HCT116 (cell line): ENCODE measurements at regions not wholly inside any gene's neighbourhood (a gene's known extent, or its start where the extent isn't known, plus 50 kb on each side); places are given as distances from the start of the nearest gene placed in this dataset.

Source experiments
- CEBPB ChIP-seq: IDR thresholded peaks from 2 replicates; pipeline ENCODE4 v1.6.1; 2012; ENCODE audit warnings: low read depth
- EZH2phosphoT487 ChIP-seq: fragments of 200-600 bp; IDR thresholded peaks from 2 replicates; pipeline ENCODE4 v1.6.1; 2018; ENCODE audit warnings: antibody characterized with exemption, borderline replicate concordance
- FOSL1 ChIP-seq: IDR thresholded peaks from 2 replicates; pipeline ENCODE4 v1.6.1; 2012; ENCODE audit warnings: low read depth
- JUND ChIP-seq: IDR thresholded peaks from 2 replicates; pipeline ENCODE4 v1.6.1; 2012
- POLR2A ChIP-seq: IDR thresholded peaks from 2 replicates; pipeline ENCODE4 v1.7.0; 2011; ENCODE audit warnings: borderline replicate concordance; ENCODE audit not compliant: insufficient read depth, insufficient read length; ENCODE audit errors: extremely low read depth
- POLR2AphosphoS5 ChIP-seq: IDR thresholded peaks from 2 replicates; pipeline ENCODE4 v1.6.1; 2011; ENCODE audit warnings: mild to moderate bottlenecking, low read depth, low read length, moderate library complexity
- TCF7L2 ChIP-seq: IDR thresholded peaks from 2 replicates; pipeline ENCODE4 v1.7.0; 2011; ENCODE audit warnings: borderline replicate concordance, inconsistent platforms; ENCODE audit not compliant: insufficient read depth, insufficient read length; ENCODE audit errors: extremely low read depth
- YY1 ChIP-seq: IDR thresholded peaks from 2 replicates; pipeline ENCODE4 v1.6.1; 2011; ENCODE audit warnings: low read length, low read depth, moderate library complexity, mild to moderate bottlenecking; ENCODE audit not compliant: insufficient replicate concordance; ENCODE audit errors: extremely low read depth
- ZFX ChIP-seq: fragments of 450-650 bp; IDR thresholded peaks from 2 replicates; pipeline ENCODE4 v1.6.1; 2017
- TF ChIP-seq, protein P1 (sequence below): IDR thresholded peaks from 2 replicates; pipeline ENCODE4 v1.6.1; 2012; ENCODE audit warnings: low read depth
- TF ChIP-seq, protein P2 (sequence below), 3 experiments: fragments of 200-600 bp in 1 of 3; sonication (generic) in 1 of 3; IDR thresholded peaks in 2 of 3; conservative IDR thresholded peaks in 1 of 3; 2 replicates each; pipeline ENCODE4 v1.5.1; 2012 to 2017; ENCODE audit warnings: low read depth in 2 of 3, low read length in 2 of 3, antibody characterized with exemption in 1 of 3, borderline replicate concordance in 1 of 3, control low read depth in 1 of 3, mild to moderate bottlenecking in 1 of 3, mixed read lengths in 1 of 3, mixed run types in 1 of 3, moderate library complexity in 1 of 3; ENCODE audit not compliant: insufficient read depth in 1 of 3
- TF ChIP-seq, protein P3 (sequence below): IDR thresholded peaks from 2 replicates; pipeline ENCODE4 v1.6.1; 2012

DNA sequence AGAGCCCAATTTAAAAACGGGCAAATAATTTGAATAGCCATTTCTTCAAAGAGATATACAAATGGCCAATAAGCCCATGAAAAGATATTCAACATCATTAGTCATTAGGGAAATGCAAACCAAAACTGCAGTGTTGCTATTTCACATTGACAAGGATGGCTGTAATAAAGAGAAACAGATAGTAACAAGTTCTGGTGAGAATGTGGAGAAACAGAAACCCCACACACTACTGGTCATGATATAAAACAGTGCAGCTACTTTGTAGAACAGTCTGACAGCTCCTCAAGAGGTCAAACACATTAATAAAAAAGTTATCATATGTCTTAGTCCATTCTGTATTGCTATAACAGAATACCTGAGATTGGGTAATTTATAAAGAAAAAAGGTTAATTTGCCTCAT, 237.0 kb upstream of the GRAMD2B start:
- TF ChIP-seq, protein P1, sequence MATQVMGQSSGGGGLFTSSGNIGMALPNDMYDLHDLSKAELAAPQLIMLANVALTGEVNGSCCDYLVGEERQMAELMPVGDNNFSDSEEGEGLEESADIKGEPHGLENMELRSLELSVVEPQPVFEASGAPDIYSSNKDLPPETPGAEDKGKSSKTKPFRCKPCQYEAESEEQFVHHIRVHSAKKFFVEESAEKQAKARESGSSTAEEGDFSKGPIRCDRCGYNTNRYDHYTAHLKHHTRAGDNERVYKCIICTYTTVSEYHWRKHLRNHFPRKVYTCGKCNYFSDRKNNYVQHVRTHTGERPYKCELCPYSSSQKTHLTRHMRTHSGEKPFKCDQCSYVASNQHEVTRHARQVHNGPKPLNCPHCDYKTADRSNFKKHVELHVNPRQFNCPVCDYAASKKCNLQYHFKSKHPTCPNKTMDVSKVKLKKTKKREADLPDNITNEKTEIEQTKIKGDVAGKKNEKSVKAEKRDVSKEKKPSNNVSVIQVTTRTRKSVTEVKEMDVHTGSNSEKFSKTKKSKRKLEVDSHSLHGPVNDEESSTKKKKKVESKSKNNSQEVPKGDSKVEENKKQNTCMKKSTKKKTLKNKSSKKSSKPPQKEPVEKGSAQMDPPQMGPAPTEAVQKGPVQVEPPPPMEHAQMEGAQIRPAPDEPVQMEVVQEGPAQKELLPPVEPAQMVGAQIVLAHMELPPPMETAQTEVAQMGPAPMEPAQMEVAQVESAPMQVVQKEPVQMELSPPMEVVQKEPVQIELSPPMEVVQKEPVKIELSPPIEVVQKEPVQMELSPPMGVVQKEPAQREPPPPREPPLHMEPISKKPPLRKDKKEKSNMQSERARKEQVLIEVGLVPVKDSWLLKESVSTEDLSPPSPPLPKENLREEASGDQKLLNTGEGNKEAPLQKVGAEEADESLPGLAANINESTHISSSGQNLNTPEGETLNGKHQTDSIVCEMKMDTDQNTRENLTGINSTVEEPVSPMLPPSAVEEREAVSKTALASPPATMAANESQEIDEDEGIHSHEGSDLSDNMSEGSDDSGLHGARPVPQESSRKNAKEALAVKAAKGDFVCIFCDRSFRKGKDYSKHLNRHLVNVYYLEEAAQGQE, result no peak
- TF ChIP-seq, protein P2, sequence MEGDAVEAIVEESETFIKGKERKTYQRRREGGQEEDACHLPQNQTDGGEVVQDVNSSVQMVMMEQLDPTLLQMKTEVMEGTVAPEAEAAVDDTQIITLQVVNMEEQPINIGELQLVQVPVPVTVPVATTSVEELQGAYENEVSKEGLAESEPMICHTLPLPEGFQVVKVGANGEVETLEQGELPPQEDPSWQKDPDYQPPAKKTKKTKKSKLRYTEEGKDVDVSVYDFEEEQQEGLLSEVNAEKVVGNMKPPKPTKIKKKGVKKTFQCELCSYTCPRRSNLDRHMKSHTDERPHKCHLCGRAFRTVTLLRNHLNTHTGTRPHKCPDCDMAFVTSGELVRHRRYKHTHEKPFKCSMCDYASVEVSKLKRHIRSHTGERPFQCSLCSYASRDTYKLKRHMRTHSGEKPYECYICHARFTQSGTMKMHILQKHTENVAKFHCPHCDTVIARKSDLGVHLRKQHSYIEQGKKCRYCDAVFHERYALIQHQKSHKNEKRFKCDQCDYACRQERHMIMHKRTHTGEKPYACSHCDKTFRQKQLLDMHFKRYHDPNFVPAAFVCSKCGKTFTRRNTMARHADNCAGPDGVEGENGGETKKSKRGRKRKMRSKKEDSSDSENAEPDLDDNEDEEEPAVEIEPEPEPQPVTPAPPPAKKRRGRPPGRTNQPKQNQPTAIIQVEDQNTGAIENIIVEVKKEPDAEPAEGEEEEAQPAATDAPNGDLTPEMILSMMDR (IDR thresholded peaks at IDR 0.05 in 2 of 3, conservative IDR thresholded peaks at IDR 0.05 in 1 of 3; ENCODE audit: borderline replicate concordance in 1 of 3, insufficient read depth in 1 of 3, low read depth in 2 of 3, low read length in 2 of 3), result no peak
- TF ChIP-seq CEBPB (no peak), POLR2AphosphoS5 (no peak), FOSL1 (no peak), ZFX (no peak), EZH2phosphoT487 (no peak), YY1 (no peak), POLR2A (no peak), JUND (no peak), TCF7L2 (no peak)
- TF ChIP-seq, protein P3, sequence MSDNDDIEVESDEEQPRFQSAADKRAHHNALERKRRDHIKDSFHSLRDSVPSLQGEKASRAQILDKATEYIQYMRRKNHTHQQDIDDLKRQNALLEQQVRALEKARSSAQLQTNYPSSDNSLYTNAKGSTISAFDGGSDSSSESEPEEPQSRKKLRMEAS, result no peak
